ENCODE measurements at regions not wholly inside any gene's neighbourhood (a gene's known extent, or its start where the extent isn't known, plus 50 kb on each side); places are given as distances from the start of the nearest gene placed in this dataset.

- H3K4me3 ChIP-seq (ENCODE audit: low read depth, low read length), result no peak overlapping the region
Observed at GRCh38 chr14:101361044-101361443, 200.3 kb upstream of the DIO3 start.

GRCh38 chr14:101361451-101362433 is 199.6 kb upstream of the DIO3 start:
- H3K4me3 ChIP-seq (ENCODE audit: low read depth, low read length), result no peak overlapping the region

DNA sequence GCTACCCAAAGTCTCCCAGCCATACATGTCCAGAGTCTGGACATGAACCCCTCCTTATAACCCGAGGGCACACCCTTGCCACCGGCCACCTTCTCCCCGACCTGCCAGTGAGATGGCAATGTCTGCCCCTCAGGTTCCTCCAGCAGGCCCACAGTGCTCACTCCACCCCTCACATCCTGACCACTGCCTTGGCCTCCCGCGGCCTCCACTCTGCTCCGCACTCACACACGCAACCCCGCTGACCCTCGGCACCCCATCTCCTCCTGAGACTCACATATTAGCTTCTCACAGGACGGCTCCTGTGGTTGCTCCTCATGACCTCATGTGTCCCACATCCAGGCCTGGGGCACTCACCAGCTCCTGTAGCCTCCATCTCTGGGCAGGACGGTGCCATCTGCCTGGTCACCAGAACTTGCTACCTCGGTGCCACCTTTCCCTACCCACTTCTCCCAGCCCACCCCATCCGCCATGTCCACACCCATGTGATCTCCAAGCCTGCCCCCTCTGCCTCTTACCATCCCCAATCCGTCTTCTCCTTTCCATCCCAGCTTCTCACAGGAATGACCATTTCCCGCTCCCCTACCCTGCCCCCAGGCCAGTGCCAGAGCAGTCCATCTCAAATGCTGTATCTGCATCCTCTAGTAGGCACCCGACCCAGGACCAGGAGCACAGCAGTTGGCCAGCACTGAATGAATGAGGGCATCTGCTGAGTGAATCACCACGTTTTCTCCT is 198.6 kb upstream of the DIO3 start:
- H3K4me3 ChIP-seq (ENCODE audit: low read depth, low read length), result no peak overlapping the region

DNA sequence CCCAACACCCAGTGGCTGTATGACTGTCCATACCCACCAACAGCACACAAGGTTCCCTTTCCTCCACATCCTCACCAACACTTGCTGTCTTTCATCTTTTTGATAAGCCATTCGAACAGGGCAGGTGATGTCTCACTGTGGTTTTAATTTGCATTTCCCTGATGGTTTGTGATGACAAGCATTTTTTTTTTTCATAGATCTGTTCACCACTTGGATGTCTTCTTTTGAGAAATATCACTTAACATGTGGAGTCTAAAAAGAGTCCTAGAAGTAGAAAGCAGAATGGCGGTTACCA is 198.1 kb upstream of the DIO3 start:
- H3K4me3 ChIP-seq (ENCODE audit: low read depth, low read length), result no peak overlapping the region

GRCh38 chr14:101363880-101364391 is 197.4 kb upstream of the DIO3 start:
- no peak overlapping the region for H3K4me3 ChIP-seq (ENCODE audit: low read depth, low read length)

DNA sequence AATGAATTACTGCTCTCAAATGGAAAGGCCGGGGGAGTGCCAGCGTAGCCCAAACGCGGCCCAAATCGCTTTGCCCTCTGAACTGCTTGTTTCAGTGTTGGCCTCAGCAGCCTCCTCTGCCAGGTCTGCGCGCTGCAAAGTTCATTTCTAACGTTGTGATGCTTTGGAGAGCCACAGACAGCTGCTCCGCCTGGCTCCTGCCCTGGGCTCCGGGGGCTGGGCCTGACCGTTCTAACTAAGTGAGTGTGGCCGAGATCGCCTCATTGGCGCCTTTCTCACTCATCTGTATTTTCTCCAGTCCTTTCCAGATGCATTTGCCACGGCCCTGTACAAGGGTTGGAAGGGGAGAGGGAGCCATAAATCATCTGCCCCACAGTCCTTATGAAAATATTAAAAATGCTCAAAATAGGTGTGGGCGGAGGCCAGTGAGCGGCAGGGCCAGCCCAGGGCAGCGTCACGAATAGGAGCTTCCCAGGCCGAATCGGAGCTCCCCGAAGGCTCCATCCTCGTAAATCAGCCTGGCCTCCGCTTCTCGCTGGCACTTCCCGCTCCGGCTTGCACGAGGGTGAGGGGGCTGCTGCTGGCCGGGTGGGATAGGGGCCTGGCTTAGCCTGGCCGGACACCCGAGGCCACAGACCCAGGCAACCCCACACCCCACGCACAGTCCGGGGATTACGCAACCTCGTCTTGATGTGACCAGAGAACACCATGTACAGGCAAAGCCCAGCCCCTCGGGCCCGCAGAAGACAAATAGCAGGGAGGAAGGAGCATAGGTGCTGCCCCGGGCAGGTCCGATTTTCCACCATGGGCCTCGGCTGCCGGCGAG is 196.6 kb upstream of the DIO3 start:
- H3K4me3 ChIP-seq (ENCODE audit: low read depth, low read length), result no peak overlapping the region

- no peak overlapping the region for H3K4me3 ChIP-seq (ENCODE audit: low read depth, low read length)
Observed at GRCh38 chr14:101365329-101366158, 195.8 kb upstream of the DIO3 start.

GRCh38 chr14:101367421-101368261 is 193.7 kb upstream of the DIO3 start:
- H3K4me3 ChIP-seq (ENCODE audit: low read depth, low read length), result no peak overlapping the region

GRCh38 chr14:101368629-101369028 is 192.7 kb upstream of the DIO3 start:
- no peak overlapping the region for H3K4me3 ChIP-seq (ENCODE audit: low read depth, low read length)

DNA sequence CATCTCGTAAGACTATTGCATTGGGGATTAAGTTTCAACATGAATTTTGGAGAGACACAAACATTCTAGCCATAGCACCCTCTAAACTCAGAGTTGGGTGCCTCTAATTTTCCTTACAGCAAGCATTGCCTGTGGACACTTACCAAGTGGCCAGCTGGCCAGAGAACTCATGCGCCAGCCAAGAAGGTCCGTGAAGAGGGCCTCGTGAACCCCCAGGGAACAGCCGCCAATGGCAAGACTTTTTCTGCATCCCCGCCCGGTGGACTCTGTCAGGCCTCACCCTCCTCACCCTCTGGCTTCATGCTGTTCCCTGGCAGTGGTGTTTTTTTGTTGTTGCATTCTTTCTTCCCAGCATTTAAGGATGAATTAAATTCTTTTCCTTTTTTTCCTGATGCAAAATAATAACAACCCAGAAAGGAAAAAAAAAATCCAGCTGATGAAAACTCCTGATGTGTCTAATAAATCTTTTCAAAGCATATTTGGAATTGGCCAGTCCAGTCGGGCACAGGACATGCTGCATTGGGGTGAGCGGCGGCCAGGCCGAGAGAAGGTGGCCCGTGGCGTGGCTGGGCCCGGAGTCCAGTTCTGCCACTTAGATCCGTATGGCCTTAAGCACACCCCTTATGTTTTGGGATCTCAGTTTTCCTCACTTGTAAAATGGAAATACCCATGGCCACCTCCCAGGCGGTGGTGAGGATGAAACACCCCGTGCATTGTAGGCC is 191.9 kb upstream of the DIO3 start:
- H3K4me3 ChIP-seq (ENCODE audit: low read depth, low read length), result no peak overlapping the region

GRCh38 chr14:101369916-101370592 is 191.2 kb upstream of the DIO3 start:
- no peak overlapping the region for H3K4me3 ChIP-seq (ENCODE audit: low read depth, low read length)

DNA sequence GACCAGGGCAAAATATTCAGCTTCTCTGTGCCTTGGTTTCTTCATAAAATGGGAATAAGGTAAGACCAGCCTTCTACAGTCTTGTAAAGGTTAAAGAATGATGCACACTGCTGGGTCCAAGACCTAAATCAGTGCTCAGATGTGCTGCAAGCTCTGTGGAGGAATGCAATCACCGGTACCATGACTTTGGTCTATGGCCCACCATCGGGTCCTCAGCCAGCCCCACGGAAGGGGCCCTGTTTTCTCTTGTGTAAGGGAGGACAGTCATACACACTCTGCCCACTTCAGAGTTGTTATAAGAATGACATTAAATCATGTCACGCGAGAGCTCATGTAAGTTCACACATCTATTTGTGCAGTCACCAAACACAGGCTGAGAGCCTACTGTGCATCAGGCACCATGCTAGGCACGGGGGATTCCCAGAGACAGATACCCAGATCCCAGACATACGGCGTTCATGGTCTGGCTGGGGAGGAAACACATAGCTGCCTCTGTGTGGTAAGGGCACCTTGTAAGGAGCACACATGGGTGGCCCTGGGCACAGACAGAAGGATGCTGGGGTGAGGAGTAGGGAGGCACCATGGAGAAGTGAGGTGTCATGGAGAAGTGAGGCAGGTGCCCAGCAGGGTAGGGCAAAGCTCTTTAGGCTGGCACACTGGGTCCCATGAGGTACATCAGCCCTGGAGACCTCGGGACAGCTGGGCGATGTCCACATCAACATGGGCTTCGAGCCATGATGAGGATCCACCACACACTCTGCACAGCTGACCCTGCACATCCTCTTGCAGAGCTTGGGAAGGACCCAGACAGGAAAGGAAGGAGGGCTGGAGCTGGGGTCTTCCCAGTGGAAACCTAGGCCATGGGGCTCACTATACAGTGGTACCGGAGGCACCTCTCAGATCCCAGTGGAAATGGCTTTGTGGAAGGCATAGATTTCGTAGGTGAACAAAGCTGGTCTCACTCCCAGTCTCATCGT is 190.4 kb upstream of the DIO3 start:
- no peak overlapping the region for H3K4me3 ChIP-seq (ENCODE audit: low read depth, low read length)

DNA sequence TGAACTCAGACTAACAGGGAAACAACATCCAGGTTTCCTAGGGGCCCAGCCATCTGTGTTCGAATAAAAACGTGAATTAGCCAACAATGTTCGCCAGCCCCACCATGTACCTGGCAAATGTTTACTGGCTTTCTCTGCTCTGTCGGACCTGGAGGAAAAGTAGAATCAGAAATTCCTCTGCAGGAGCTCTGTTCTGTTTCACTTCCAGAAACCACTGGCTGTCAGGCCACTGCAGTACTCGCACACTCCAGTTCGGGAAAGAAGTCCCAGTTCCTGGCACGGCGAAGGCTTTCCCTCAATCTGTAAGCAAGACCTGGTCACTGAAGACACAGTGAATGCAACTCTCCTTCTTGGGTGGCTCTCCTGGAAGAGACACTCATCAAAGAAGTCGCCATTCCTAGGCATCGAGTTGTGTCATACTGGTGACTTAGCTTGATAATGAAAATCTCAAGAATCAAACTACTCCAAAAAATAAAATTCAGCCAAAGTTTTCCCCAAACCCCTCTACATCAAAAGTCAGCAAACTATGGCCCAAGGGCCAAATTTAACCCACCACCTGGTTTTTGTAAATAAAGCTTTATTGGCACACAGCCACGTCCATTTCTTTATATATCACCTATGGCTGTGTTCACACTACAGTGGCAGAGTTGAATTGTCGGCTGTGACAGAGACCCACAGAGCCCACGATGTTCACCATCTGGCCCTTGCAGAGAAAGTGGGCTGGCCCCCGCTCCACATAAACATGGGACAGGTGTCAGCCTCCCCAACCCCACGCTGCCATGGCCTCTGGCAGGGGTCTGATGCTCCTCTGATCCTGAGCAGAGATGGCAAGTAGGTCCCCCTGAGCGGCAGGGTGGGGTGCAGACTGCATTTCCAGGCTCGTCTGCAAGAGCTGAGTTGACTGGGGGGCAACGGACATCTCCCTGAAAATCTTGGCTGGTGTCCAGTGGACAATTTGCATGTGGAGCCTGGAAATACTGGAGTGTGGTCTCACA is 189.2 kb upstream of the DIO3 start:
- H3K4me3 ChIP-seq (ENCODE audit: low read depth, low read length), result no peak overlapping the region

GRCh38 chr14:101372894-101373620 is 188.2 kb upstream of the DIO3 start:
- no peak overlapping the region for H3K4me3 ChIP-seq (ENCODE audit: low read depth, low read length)

DNA sequence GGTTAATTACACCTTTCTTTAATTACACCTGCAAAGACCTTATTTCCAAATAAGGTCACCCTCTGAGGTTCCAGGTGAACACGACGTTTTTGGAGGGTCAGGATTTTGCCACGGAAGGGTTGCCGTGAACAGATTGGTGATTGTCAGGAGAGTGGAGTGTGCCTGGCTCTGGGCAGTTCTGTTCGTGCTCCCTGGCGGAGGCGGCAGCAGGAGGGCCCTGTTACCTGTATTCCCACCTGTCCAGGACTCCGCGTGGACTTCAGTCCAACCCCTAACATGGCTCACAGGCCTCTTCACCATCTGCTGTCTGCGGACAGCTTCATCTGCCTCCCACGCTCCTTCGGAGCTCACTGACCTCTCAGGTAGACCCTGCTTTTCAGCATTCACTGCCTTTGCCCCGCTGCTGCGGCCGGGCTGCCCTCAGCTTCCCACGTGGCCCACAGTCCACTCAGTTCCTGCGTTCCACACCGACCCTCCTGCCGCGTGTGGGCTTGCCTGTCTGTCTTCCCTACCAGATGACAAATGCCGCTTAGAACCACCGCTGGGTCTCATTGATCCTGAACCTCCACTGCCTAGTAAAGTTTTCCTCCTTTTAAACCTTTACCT is 187.5 kb upstream of the DIO3 start:
- H3K4me3 ChIP-seq (ENCODE audit: low read depth, low read length), result no peak overlapping the region
